Brain pericyte (primary cell): ENCODE measurements at regions not wholly inside any gene's neighbourhood (a gene's known extent, or its start where the extent isn't known, plus 50 kb on each side); places are given as distances from the start of the nearest gene placed in this dataset.
"Not testable (repeated sequence)": the region's sequence is repeated elsewhere in the genome, so short reads cannot be mapped to it uniquely, and the experiment has no call there.

Source experiments
- DNase-seq: peaks from one replicate; pipeline ENCODE4 v3.0.0-alpha.2; 2012; ENCODE audit warnings: low read depth, low spot score

GRCh38 chr5:4553978-4554377 lies 586.2 kb upstream of the ADAMTS16 start:
- DNase-seq: no peak

DNA sequence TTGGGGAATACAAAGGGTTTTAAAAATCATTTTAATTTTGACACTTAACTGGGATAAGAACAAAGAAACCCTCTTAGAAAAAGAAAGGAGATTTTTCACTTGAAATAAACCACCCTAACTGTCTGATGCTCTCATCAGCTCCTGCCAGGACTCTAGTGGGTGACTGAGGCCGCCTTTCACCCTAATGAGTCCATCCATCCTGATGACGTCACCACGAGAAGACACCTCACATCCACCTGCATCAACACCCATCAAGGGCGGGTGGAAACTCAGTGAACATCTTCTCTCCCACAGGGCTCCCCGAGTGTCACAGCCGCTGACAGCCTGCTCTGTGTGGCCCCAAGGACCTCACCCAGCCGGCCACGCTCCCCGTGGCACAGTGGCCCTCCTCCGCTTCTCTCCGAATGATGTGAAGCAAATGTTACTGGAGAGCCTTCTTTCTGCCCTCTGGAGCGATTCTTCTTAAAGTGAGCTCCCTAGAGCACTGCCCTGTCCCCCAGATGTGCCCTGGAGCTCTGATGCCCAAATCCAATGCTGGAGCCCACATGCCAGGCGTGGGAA lies 584.3 kb upstream of the ADAMTS16 start:
- no peak for DNase-seq

GRCh38 chr5:4561403-4561802 lies 578.7 kb upstream of the ADAMTS16 start:
- no peak for DNase-seq

DNA sequence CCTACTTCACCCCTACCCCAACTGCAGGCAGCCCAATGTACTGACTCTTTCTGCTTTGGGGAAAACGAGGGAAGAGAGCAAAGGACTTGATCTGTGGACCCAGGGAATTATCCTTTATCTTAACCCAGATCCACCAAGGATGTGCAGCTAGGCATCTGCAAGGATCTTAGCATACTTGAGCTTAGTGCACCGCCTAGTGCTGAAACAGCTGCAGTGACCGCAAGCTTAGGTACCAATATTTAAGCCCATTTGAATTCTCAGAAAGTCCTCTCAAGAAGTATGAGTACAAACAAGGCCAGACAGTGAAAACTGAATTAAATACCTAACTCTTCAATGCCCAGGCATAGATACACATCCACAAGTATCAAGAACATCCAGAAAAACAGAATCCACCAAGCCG lies 576.7 kb upstream of the ADAMTS16 start:
- DNase-seq: no peak

DNA sequence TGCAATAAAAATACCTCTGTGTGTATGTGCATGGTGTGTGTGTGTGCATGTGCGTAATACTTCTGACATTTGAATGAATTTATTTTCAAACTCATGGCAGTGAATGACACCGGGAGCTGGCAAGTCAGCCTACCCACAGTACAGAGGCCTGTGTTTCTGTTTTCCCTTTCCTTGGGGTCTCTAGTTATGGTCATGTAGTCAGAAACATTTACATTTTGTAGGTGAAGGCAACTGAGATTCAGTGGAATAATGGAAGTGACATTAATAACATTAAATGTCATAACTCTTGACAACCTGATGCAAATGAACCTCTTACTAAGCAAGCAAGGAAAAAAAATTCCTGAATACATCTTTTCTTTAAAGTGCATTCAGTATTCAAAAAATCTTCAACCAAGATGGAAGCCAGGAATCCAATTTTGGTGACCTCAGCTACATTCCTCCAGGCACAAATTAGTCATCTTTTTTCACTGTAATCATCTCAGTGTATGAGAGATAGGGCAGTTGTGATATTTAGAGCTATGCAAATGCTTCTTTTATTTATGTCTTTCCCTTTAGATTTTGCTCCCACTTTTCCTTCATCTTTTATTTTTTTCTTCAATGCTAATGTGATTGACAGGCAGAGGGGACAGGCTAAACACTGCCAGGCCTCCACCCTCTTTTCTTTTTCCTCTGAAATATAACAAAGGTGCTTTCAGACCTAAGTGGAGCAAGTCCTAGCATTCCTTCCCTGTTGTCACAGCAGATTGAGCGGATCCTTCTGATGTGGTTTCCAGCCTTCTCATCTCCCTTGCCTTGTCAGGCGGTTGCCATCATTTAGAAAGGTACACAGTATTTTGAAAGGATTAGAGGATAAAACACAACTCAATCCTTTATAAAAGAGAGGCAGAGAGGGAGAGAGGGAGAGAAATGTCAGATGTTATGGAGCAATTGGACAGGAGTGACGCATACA lies 569.8 kb upstream of the ADAMTS16 start:
- no peak for DNase-seq

DNA sequence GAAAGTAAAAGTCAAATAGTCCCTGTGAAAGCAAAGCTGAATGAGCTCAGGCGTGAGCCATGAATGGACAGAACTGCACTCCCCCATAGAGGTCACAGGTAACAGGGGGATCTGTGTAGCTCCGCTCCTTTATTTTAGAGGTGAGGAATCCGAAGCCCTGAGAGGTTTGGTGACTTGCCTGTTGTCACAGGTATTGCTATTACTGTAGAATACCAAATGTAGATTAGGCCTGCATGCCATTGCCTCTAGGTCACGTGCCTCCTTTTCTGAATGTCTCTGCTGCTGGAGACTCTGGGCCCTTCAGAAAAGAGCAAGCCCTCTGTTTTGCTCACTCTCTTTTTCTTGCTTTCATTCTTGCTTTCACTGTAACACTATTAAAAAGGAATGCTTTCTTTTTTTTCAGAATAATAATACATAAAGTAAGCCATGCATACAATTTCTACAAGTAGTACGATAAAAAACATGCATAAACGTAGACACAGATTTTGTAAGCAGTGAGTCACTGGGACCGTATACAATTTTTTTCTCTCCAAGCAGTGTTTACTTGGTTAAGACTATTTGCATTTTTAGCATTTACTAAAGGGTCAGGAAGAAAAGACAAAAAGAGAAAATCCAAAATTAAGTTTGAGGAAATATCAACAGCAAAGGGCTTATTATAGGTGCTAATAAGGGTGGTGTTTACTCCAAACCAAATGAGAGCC lies 568.7 kb upstream of the ADAMTS16 start:
- no peak for DNase-seq

GRCh38 chr5:4572311-4573100 lies 567.6 kb upstream of the ADAMTS16 start:
- no peak for DNase-seq

DNA sequence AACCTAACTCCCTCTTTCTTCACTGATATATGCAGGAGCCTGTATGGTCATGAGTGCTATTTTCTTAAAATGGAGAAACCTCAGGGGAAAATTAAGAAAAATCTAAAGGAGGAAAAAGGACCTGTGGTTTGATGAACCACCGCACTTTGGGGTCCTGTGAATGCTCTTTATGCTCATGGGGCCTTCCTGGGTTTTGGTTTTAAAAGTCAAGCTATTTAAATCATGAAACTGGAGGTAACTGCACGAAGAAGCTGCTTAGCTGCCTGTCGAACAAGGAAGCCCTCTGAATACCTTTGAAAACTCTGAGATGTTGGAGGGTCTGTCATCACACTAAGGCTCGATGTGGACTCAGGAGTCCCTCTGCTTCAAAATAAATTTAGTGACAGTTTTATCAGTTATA lies 564.5 kb upstream of the ADAMTS16 start:
- DNase-seq: no peak

- no peak for DNase-seq
These were observed 563.9 kb upstream of the ADAMTS16 start for GRCh38 chr5:4576161-4576748.

DNA sequence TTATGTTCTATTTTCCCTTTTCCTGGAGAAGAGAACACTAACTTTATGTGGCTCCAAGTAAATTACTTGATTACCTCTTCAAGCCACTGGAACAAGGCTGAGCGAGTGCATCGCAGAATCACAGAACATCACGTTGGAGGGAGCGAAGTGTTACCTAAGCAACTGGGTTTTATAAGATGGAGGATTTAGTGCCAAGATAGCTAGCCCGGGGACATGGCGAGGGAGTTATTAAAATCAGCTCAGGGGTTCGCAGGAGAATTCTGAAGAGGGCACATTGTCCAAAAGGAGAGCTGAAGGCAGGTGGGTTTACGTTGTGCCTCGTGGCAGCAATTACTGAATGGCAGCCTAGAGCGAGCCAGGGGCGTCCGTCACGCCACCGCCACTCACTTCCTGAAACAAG lies 563.2 kb upstream of the ADAMTS16 start:
- no peak for DNase-seq

DNA sequence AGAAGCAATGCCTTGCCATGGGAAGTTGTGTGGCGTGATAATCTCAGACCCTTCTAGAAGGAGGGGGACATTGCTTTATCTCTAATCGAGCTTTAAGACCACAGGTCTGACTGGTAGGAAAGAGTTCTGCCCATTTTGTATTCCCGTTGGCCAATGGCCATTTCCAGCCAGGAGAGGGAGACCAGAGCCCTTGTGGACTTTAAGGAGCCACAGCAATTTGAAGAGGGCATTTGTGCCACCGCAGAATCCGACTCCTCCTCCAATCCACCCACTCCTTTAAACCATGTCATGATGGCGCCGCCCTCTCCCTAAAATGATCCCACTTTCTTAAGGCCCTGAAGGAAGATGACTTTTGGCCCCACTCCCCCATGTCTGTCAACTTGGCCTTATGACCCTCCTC lies 560.5 kb upstream of the ADAMTS16 start:
- no peak for DNase-seq

- DNase-seq: no peak
These were observed 559.4 kb upstream of the ADAMTS16 start for GRCh38 chr5:4580772-4581171.

DNA sequence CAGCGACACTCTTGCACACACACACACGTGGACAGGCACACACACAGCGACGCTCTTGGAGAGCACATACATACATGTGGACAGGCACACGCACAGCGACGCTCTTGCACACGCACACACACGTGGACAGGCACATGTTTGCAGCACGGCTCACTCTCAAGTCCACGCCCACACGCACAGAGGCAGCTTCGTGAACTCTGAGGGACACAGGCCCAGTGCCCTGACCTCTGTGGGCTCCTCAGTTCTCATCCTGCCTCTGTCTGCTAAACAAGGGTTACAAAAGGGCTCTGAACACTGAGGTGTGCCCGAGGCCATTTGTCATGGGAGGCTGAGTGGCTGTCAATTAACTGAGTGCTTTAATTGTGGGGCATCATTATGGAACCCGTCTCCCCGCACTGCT lies 558.8 kb upstream of the ADAMTS16 start:
- DNase-seq: no peak

DNA sequence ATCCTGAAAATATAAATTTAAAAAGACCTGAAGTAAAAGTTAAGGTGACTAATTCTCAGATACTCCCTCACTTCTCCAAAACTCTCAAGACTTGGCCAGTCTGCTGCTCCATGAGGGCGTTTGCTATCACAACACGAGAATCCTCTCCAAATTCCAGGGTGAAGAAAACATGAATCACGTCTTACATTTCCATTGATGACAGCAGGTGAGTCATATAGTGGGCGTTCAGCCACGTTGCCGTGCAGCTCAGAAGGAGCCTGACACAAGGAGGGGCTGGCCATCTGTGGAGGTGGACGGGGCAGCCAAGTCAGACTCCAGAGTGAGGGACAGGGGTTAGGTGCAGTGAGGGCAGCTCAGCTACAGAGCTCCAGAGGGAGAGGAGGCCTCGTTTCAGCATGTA lies 555.1 kb upstream of the ADAMTS16 start:
- no peak for DNase-seq

- DNase-seq: no peak
These were observed 526.7 kb upstream of the ADAMTS16 start for GRCh38 chr5:4613440-4613839.

GRCh38 chr5:4614088-4614487 lies 526.0 kb upstream of the ADAMTS16 start:
- DNase-seq: no peak

GRCh38 chr5:4615369-4615768 lies 524.8 kb upstream of the ADAMTS16 start:
- not testable (repeated sequence) for DNase-seq

GRCh38 chr5:4625206-4625896 lies 514.8 kb upstream of the ADAMTS16 start:
- DNase-seq: no peak

DNA sequence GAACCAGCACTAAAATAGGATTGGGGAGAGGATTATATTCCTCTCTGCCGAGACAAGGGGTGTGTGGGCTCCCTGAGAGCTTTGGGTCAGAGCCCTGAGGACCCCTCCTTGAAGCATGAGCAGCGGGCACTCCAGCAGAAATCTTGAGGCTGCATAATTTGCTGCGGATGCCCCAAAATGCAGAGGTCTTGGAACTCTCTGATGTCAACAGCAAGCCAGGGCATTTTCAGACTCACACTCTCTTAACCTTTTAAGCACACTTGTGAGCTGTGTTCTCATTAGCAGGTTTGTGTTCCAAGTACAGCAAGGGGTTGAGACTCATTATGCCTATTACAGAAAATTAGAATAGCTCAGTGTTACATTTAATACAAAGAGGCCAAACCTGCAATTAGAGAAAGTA lies 513.0 kb upstream of the ADAMTS16 start:
- DNase-seq: no peak

DNA sequence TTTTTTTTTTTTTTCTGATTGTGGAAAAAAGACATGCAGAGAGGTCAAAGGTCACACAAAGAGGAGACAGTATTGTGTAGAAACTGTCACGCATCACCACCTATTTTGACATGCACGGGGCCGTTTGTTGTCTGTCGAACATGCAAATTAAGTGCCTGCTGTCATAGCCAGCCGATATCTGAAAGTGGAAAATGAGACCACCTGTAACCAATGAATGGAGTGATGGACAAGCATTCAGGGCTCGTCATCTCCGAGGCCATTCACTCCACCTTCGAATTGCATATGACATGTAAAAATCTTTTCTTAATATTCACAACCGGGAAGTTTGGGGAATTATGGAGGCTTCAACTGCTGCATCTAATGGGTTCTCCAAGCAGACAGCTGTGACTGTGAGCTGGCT lies 512.2 kb upstream of the ADAMTS16 start:
- no peak for DNase-seq
